ENCODE measurements at regions not wholly inside any gene's neighbourhood (a gene's known extent, or its start where the extent isn't known, plus 50 kb on each side); places are given as distances from the start of the nearest gene placed in this dataset.

- Mint-ChIP-seq H3K27ac (ENCODE audit: unreplicated experiment) (no peak overlapping the region), H3K36me3 (ENCODE audit: unreplicated experiment) (peaks cover 16% of the 10 kb centered on the region), H3K4me3 (ENCODE audit: unreplicated experiment) (no peak overlapping the region), H3K4me1 (ENCODE audit: unreplicated experiment) (peaks cover 9% of the 10 kb centered on the region), H3K27me3 (ENCODE audit: unreplicated experiment) (no peaks in the 10 kb centered on the region), H3K9me3 (ENCODE audit: unreplicated experiment) (no peaks in the 10 kb centered on the region)
- TF ChIP-seq CTCF (IDR thresholded peaks at IDR 0.05): no peak
- DNase-seq (ENCODE audit: extremely low spot score, unreplicated experiment): no peak
These were observed 186.5 kb downstream of the KATNIP start for GRCh38 chr16:27736431-27736830.

GRCh38 chr16:27737513-27737912, 187.6 kb downstream of the KATNIP start:
- Mint-ChIP-seq H3K27ac (ENCODE audit: unreplicated experiment) (no peak overlapping the region), H3K4me3 (ENCODE audit: unreplicated experiment) (no peak overlapping the region), H3K4me1 (ENCODE audit: unreplicated experiment) (peaks cover 9% of the 10 kb centered on the region), H3K36me3 (ENCODE audit: unreplicated experiment) (peaks cover 14% of the 10 kb centered on the region), H3K27me3 (ENCODE audit: unreplicated experiment) (no peaks in the 10 kb centered on the region), H3K9me3 (ENCODE audit: unreplicated experiment) (no peaks in the 10 kb centered on the region)
- TF ChIP-seq CTCF (IDR thresholded peaks at IDR 0.05): no peak
- DNase-seq (ENCODE audit: extremely low spot score, unreplicated experiment): no peak

All from osteocyte (in vitro differentiated cells).